Adrenal gland (tissue), 5 donors: ENCODE measurements at regions not wholly inside any gene's neighbourhood (a gene's known extent, or its start where the extent isn't known, plus 50 kb on each side); places are given as distances from the start of the nearest gene placed in this dataset.

Experiments used
- POLR2A ChIP-seq, 2 donors: fragments of 450-650 bp; IDR thresholded peaks; one replicate each; pipeline ENCODE4 v1.6.1; 2017; ENCODE audit warnings: antibody characterized with exemption in 2 of 2, mild to moderate bottlenecking in 2 of 2, moderate library complexity in 1 of 2
- TF ChIP-seq, protein P1 (sequence below), 6 experiments: fragments of 450-650 bp in 4 of 6; fragments of 200-600 bp in 2 of 6; sonication (generic) in 1 of 6; IDR thresholded peaks; 1 replicate in 5 of 6; 2 replicates in 1 of 6; pipeline versions ENCODE4 v1.5.1 to v1.8.0; 2016 to 2021; ENCODE audit warnings: antibody characterized with exemption in 6 of 6, mild to moderate bottlenecking in 2 of 6, moderate library complexity in 1 of 6
- donor health status: DM: no; HTN: no; CAD: no.

DNA sequence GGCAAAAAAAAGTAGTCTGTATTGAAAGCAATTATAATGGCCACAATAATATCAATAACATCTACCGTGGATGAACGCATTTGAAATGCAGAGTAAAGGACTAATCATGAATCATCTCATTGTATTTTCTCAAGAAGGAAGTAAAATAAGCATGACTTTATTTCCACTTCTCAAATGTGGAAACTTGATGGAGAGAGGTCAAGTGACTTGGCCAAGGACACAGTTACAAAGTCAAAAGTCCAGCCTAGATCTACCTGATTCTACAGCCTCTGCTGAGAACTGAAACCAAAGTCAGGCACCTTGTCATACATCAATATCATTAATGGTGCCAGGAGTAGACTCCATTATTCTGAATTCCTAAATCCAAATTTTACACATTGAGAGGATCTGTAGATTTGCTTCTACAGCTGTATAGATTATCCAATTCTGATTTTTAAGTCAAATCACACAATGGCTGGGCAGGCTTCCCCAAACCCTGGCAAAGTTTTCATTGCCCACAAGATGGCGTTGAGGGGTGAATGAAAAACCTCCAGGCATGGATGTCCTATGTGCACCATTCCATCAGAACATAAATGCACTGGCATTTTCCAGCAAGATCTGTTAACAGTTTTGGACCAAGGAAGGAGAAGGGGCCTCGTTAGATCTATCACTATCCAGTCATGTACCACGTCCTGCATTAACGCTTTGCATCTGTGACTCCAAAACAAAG is 423.1 kb downstream of the MAFB start:
- no peak for TF ChIP-seq POLR2A (IDR thresholded peaks at IDR 0.05)
- TF ChIP-seq, protein P1, sequence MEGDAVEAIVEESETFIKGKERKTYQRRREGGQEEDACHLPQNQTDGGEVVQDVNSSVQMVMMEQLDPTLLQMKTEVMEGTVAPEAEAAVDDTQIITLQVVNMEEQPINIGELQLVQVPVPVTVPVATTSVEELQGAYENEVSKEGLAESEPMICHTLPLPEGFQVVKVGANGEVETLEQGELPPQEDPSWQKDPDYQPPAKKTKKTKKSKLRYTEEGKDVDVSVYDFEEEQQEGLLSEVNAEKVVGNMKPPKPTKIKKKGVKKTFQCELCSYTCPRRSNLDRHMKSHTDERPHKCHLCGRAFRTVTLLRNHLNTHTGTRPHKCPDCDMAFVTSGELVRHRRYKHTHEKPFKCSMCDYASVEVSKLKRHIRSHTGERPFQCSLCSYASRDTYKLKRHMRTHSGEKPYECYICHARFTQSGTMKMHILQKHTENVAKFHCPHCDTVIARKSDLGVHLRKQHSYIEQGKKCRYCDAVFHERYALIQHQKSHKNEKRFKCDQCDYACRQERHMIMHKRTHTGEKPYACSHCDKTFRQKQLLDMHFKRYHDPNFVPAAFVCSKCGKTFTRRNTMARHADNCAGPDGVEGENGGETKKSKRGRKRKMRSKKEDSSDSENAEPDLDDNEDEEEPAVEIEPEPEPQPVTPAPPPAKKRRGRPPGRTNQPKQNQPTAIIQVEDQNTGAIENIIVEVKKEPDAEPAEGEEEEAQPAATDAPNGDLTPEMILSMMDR (IDR thresholded peaks at IDR 0.05), result peak; percentile 23 to 58 (median 51)
